ENCODE measurements at regions not wholly inside any gene's neighbourhood (a gene's known extent, or its start where the extent isn't known, plus 50 kb on each side); places are given as distances from the start of the nearest gene placed in this dataset.
"Not testable (repeated sequence)": the region's sequence is repeated elsewhere in the genome, so short reads cannot be mapped to it uniquely, and the experiment has no call there.

DNA sequence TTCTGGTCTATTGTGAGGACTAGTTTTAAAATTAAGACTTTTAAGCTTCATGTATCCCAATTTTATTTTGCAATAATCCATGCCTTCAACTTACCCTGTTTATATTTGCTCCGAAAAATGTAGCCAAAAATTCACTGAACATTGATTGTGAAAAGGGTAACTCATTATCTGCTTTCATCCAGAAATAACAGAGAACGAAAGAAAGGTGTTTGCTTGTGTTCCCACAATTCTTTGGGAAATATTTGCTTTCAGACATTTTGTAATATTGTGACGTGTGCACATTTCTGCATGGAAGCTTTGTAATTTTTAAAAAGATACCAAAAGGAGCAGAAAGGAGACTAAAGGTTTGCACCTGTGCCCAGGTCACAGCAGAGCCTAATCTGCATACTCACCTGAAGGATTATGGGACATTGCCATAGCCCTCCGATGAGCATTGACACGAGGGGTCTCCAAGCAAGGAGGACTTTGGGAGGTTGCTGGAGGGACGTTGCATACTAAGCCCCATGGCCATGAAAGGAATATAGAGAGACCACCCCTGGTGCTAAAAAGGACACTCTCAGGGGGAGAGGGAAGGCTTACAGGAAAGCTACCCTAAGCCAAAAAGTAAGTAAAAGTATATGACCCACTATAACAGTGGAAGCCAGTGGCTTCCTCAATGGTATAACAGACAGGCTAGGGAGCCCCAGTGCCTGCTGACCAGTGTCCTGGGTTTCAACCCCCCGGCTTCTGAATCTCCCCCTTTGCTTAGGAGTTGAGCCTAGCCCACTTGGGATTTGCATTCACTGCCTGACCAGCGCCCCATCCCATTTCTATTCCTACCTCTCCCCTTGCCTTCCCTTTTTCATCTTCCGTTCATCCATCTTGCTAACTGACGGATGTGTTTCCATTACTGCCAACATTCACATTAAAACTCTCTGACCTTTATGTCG lies 148.6 kb upstream of the ZC3H12A start:
- Mint-ChIP-seq H3K27me3 (peaks cover 20% of the 10 kb centered on the region), H3K27ac (no peak overlapping the region), H3K9me3 (peaks cover 3% of the 10 kb centered on the region), H3K36me3 (no peaks in the 10 kb centered on the region), H3K4me3 (no peak overlapping the region), H3K4me1 (ENCODE audit: low read depth) (no peaks in the 10 kb centered on the region)
- intact Hi-C loops (cut with micrococcal nuclease), result no loop called here
- ChIA-PET CTCF (interaction anchor here (3.2 kb wide), 1 partner anchor 11 kb away, joined by 17 read pairs; no protein-coding TSS in a partner anchor), POLR2A (interaction anchor here (0.6 kb wide), 1 partner anchor 349 kb away, joined by 3 read pairs; no protein-coding TSS in a partner anchor)
- no peak for DNase-seq

- H3K4me3 Mint-ChIP-seq, result no peak overlapping the region
- POLR2A ChIA-PET, result no interaction called here
- H3K9me3 Mint-ChIP-seq, result no peaks in the 10 kb centered on the region
- H3K4me1 Mint-ChIP-seq (ENCODE audit: low read depth), result no peaks in the 10 kb centered on the region
- DNase-seq, result no peak
- no peaks in the 10 kb centered on the region for H3K36me3 Mint-ChIP-seq
- H3K27ac Mint-ChIP-seq, result no peak overlapping the region
- H3K27me3 Mint-ChIP-seq, result peaks cover 4% of the 10 kb centered on the region
- CTCF ChIA-PET, result no interaction called here
- intact Hi-C loops (cut with micrococcal nuclease), result no loop called here
Observed at GRCh38 chr1:37332126-37332525, 142.3 kb upstream of the ZC3H12A start.

DNA sequence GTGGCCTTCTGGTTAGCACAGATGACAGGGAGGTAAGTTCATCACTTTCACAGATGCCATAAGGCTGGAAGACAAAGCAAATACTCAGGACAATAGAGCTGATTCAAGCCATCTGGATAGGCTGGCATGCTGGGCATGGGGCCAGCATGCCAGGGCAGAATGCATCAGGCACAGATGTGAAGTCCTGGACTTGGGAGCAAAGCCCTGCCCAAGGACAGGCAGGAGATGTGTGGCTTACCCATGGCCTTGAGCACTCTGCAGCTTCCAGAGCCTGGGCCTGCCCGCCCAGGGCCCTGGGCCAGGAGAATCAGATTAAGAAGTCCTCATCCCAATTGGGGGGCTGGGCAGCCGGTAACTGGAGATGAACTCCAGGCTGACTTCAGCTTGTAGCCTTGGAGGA lies 135.7 kb upstream of the ZC3H12A start:
- H3K36me3 Mint-ChIP-seq, result no peaks in the 10 kb centered on the region
- no peaks in the 10 kb centered on the region for H3K4me1 Mint-ChIP-seq (ENCODE audit: low read depth)
- peaks cover 4% of the 10 kb centered on the region for H3K27me3 Mint-ChIP-seq
- H3K4me3 Mint-ChIP-seq, result no peak overlapping the region
- intact Hi-C loops (cut with micrococcal nuclease), result no loop called here
- no peaks in the 10 kb centered on the region for H3K9me3 Mint-ChIP-seq
- no peak for DNase-seq
- POLR2A ChIA-PET, result no interaction called here
- no peak overlapping the region for H3K27ac Mint-ChIP-seq
- CTCF ChIA-PET, result no interaction called here

GRCh38 chr1:37342736-37343135 lies 131.6 kb upstream of the ZC3H12A start:
- Mint-ChIP-seq H3K4me1 (ENCODE audit: low read depth) (no peaks in the 10 kb centered on the region), H3K36me3 (no peaks in the 10 kb centered on the region), H3K4me3 (no peak overlapping the region), H3K9me3 (no peaks in the 10 kb centered on the region), H3K27ac (no peak overlapping the region), H3K27me3 (peaks cover 3% of the 10 kb centered on the region)
- CTCF ChIA-PET, result no interaction called here
- intact Hi-C loops (cut with micrococcal nuclease), result no loop called here
- DNase-seq, result no peak
- POLR2A ChIA-PET, result no interaction called here

GRCh38 chr1:37347104-37347649 lies 127.2 kb upstream of the ZC3H12A start:
- ChIA-PET POLR2A (no interaction called here), CTCF (no interaction called here)
- Mint-ChIP-seq H3K4me1 (ENCODE audit: low read depth) (no peaks in the 10 kb centered on the region), H3K27me3 (peaks cover 2% of the 10 kb centered on the region), H3K36me3 (no peaks in the 10 kb centered on the region), H3K27ac (no peak overlapping the region), H3K9me3 (no peaks in the 10 kb centered on the region), H3K4me3 (no peak overlapping the region)
- DNase-seq, result no peak
- intact Hi-C loops (cut with micrococcal nuclease), result no loop called here

- DNase-seq, result no peak
- intact Hi-C loops (cut with micrococcal nuclease), result no loop called here
- Mint-ChIP-seq H3K4me3 (no peak overlapping the region), H3K36me3 (no peaks in the 10 kb centered on the region), H3K4me1 (ENCODE audit: low read depth) (no peaks in the 10 kb centered on the region), H3K9me3 (no peaks in the 10 kb centered on the region), H3K27ac (no peak overlapping the region), H3K27me3 (peaks cover 8% of the 10 kb centered on the region)
- CTCF ChIA-PET, result no interaction called here
- POLR2A ChIA-PET, result no interaction called here
Observed at GRCh38 chr1:37353871-37354270, 120.5 kb upstream of the ZC3H12A start.

- POLR2A ChIA-PET, result no interaction called here
- CTCF ChIA-PET, result no interaction called here
- H3K9me3 Mint-ChIP-seq, result no peaks in the 10 kb centered on the region
- no peaks in the 10 kb centered on the region for H3K4me1 Mint-ChIP-seq (ENCODE audit: low read depth)
- no peak for DNase-seq
- H3K27me3 Mint-ChIP-seq, result peaks cover 8% of the 10 kb centered on the region
- H3K27ac Mint-ChIP-seq, result no peak overlapping the region
- intact Hi-C loops (cut with micrococcal nuclease), result no loop called here
- no peak overlapping the region for H3K4me3 Mint-ChIP-seq
- H3K36me3 Mint-ChIP-seq, result no peaks in the 10 kb centered on the region
Observed at GRCh38 chr1:37354876-37355650, 119.3 kb upstream of the ZC3H12A start.

- intact Hi-C loops (cut with micrococcal nuclease), result no loop called here
- POLR2A ChIA-PET, result no interaction called here
Observed at GRCh38 chr1:37358992-37359391, 115.4 kb upstream of the ZC3H12A start.

DNA sequence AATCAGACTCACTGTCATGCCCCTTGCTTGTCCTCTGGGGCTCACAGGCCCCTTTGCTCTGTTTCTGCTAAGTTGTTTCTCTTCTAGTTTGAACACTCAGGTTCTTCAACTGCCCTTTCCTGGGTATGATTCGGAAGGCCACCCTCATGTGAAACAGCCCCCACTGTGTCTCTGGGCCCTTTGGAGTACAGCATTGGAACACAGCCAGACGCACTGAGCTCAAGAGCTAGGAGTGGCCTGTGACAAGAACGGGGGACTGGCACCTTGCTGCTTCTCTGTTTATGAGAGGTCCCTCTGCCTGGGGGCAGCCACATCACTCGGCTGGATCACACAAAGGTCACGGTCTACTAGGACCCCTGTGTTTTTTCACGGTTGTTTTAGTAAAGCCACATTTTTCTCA lies 114.4 kb upstream of the ZC3H12A start:
- no peak overlapping the region for H3K27ac Mint-ChIP-seq
- no peaks in the 10 kb centered on the region for H3K36me3 Mint-ChIP-seq
- no peak overlapping the region for H3K4me3 Mint-ChIP-seq
- ChIA-PET POLR2A (no interaction called here), CTCF (no interaction called here)
- intact Hi-C loops (cut with micrococcal nuclease), result no loop called here
- H3K9me3 Mint-ChIP-seq, result no peaks in the 10 kb centered on the region
- DNase-seq, result no peak
- H3K4me1 Mint-ChIP-seq (ENCODE audit: low read depth), result no peaks in the 10 kb centered on the region
- peaks cover 28% of the 10 kb centered on the region for H3K27me3 Mint-ChIP-seq

More at GRCh38 chr1:37358992-37359391, 115.4 kb upstream of the ZC3H12A start:
- Mint-ChIP-seq H3K27me3 (peaks cover 24% of the 10 kb centered on the region), H3K4me1 (ENCODE audit: low read depth) (no peaks in the 10 kb centered on the region), H3K27ac (no peak overlapping the region), H3K4me3 (no peak overlapping the region), H3K36me3 (no peaks in the 10 kb centered on the region), H3K9me3 (no peaks in the 10 kb centered on the region)
- DNase-seq, result no peak
- CTCF ChIA-PET, result no interaction called here

DNA sequence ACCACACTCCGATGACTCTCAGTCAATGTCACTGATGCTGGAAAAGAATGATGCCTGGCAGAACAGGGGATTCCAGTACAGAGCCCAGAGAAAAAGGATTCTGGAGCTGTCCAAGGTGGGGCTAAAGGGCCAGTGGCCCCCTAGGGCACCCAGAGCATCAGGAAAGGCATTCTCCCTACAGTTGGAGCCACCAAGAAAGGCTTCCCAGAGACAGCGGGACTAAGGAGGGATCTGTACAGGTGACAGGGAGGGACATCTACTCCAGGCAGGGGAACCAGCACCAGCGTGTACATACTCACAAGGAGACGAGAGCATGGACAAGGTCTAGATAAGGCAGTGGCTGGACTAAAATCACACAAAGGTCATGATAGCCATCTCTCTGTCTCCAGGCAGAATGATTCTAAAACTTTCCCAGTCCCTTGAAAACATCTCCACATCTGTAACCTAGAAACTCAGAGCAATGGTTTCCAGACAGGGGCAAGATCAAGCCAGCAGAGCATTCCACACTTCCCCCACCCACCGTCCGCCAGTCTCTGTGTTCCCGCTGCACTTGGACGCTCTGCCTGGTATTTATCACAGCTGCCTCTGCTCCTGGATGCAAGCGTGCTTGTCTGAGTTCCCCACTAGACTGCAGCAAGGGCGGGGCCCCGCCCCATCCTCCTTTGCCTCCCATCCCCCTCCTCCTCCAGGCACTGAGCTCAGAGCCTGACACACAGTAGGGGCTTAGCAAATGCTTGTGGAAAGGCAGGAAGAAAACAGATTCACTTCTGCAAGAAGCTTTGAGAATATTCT lies 111.6 kb upstream of the ZC3H12A start:
- DNase-seq, result no peak
- CTCF ChIA-PET, result no interaction called here
- Mint-ChIP-seq H3K4me3 (no peak overlapping the region), H3K4me1 (ENCODE audit: low read depth) (no peaks in the 10 kb centered on the region), H3K9me3 (no peaks in the 10 kb centered on the region), H3K27ac (no peak overlapping the region), H3K36me3 (no peaks in the 10 kb centered on the region), H3K27me3 (peaks cover 30% of the 10 kb centered on the region)
- intact Hi-C loops (cut with micrococcal nuclease), result no loop called here
- POLR2A ChIA-PET, result no interaction called here

DNA sequence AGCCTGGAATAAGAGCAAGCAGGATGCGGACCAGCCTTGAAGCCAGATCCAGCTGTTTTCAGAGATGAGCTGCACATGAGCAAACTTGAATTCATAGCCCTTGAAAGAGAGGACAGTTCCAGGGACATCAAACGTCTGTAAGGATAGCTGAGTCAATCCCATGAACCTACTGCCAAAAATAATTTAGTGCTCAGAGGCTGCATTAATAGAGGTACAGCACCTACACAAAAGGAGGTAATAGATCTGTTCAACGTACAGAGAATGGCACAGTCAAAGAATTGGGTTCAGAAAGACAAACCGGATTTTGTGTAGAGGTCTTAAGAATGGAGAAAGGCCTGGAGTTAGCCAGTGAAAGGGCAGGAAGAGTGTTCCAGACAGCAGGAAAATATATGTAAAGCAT lies 110.8 kb upstream of the ZC3H12A start:
- DNase-seq, result no peak
- intact Hi-C loops (cut with micrococcal nuclease), result no loop called here
- ChIA-PET POLR2A (no interaction called here), CTCF (no interaction called here)
- Mint-ChIP-seq H3K9me3 (no peaks in the 10 kb centered on the region), H3K27me3 (peaks cover 25% of the 10 kb centered on the region), H3K27ac (no peak overlapping the region), H3K4me1 (ENCODE audit: low read depth) (no peaks in the 10 kb centered on the region), H3K4me3 (no peak overlapping the region), H3K36me3 (no peaks in the 10 kb centered on the region)

DNA sequence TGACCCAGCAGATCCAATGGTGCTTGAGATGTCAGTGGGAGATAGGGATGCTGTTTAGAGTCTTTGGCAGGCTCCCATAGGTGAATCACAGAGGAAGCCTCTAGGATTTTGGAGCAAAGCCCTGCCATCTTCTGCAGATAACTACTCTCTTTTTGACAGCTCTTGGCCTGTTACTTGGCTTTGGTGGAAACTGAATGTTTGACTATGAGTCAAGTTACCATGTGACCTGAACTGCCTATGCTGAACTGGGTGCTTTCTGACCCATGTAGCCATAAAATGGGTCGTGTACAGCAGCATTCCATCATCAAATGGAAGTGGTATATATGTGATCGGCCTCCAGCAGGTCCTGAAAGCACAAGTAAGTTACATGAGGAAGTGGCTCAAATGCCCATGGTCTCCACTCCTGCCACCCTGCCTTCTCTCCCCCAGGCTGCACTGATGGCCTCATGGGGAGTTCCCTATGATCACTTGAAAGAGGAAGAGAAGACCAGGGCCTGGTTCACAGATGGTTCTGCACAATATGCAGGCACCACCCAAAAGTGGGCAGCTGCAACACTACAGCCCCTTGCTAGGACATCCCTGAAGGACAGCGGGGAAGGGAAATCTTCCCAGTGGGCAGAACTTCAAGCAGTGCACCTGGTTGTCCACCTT lies 105.6 kb upstream of the ZC3H12A start:
- DNase-seq; H3K4me1 Mint-ChIP-seq (ENCODE audit: low read depth); CTCF ChIA-PET; H3K27ac Mint-ChIP-seq; intact Hi-C loops (cut with micrococcal nuclease); H3K36me3 Mint-ChIP-seq; POLR2A ChIA-PET; H3K9me3 Mint-ChIP-seq; H3K4me3 Mint-ChIP-seq: not testable (repeated sequence)
- H3K27me3 Mint-ChIP-seq, result peaks cover 13% of the 10 kb centered on the region

All from activated CD4-positive, alpha-beta memory T cell treated with anti-CD3 and anti-CD28 coated beads for 36 hours (primary cell).